Astrocyte of the spinal cord (primary cell): ENCODE measurements at regions not wholly inside any gene's neighbourhood (a gene's known extent, or its start where the extent isn't known, plus 50 kb on each side); places are given as distances from the start of the nearest gene placed in this dataset.

Experiments
- DNase-seq: peaks from one replicate; pipeline ENCODE4 v3.0.0; 2011; ENCODE audit warnings: low read depth, low spot score
- H3K4me3 ChIP-seq: 2 replicates; pipeline ENCODE4 v1.5.1; 2011; ENCODE audit warnings: low read depth, mild to moderate bottlenecking, low read length, moderate library complexity
- in situ Hi-C: cut with HindIII; loops from 2 replicates; pipeline ENCODE4 v1.10.0; 2017; ENCODE audit warnings: low sequenced_read_pairs
- TF ChIP-seq, protein P1 (sequence below): IDR thresholded peaks from 2 replicates; pipeline ENCODE4 v1.5.1; 2012; ENCODE audit warnings: low read depth, mild to moderate bottlenecking, low read length, inconsistent platforms

GRCh38 chr11:70944141-70944540, 308.2 kb downstream of the SHANK2 start:
- in situ Hi-C loops: no loop called here
- H3K4me3 ChIP-seq: no peak overlapping the region
- TF ChIP-seq, protein P1, sequence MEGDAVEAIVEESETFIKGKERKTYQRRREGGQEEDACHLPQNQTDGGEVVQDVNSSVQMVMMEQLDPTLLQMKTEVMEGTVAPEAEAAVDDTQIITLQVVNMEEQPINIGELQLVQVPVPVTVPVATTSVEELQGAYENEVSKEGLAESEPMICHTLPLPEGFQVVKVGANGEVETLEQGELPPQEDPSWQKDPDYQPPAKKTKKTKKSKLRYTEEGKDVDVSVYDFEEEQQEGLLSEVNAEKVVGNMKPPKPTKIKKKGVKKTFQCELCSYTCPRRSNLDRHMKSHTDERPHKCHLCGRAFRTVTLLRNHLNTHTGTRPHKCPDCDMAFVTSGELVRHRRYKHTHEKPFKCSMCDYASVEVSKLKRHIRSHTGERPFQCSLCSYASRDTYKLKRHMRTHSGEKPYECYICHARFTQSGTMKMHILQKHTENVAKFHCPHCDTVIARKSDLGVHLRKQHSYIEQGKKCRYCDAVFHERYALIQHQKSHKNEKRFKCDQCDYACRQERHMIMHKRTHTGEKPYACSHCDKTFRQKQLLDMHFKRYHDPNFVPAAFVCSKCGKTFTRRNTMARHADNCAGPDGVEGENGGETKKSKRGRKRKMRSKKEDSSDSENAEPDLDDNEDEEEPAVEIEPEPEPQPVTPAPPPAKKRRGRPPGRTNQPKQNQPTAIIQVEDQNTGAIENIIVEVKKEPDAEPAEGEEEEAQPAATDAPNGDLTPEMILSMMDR: no peak
- no peak for DNase-seq

- in situ Hi-C loops: no loop called here
- TF ChIP-seq, protein P1: no peak
- DNase-seq: no peak
- H3K4me3 ChIP-seq: no peak overlapping the region
These were observed 307.7 kb downstream of the SHANK2 start for GRCh38 chr11:70944636-70945035.

DNA sequence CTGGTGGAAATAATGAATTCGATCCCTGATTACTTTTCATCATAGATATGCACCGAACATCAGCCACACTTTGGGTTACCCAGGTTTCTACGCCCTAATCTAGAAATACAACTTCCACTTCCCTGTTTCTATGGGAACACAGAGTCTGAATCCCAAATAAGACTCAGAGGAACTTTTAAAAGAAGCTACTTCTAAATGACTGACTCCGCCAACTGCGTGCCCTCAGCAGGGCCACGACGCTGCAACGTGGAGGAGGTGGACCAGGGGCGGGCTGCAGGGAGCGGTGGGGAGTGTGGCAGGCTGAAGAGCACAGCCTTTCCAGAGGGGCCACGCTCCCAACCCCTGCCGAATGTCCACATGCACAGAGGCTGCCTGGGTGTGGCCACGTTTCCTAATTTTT, 304.0 kb downstream of the SHANK2 start:
- DNase-seq: no peak
- in situ Hi-C loops: no loop called here
- H3K4me3 ChIP-seq: no peak overlapping the region
- TF ChIP-seq, protein P1: no peak

- DNase-seq: no peak
- no peak overlapping the region for H3K4me3 ChIP-seq
- TF ChIP-seq, protein P1: no peak
- in situ Hi-C loops: no loop called here
These were observed 303.4 kb downstream of the SHANK2 start for GRCh38 chr11:70948855-70949531.

- no peak for DNase-seq
- TF ChIP-seq, protein P1: no peak
- no peak overlapping the region for H3K4me3 ChIP-seq
- in situ Hi-C loops: no loop called here
These were observed 301.1 kb downstream of the SHANK2 start for GRCh38 chr11:70951139-70951804.

DNA sequence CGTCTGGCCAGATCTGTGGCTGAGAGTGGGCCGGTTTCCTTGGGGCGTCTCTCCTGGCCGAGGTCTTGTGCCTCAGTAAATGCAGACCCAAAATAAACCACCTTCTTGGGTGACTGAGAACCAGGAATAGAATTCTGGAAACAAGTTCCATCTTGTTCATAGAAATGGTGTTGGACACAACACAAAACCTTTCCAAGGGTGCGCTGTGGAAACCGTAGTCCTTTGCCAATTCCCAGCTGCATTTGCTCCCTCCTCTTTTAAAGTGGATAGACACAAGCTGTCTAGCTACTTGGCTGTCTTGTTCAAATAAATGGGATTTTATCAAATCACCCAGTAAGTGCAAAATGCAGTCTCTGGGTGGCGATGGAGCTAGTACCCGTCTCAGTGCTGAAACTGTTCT, 300.2 kb downstream of the SHANK2 start:
- H3K4me3 ChIP-seq: no peak overlapping the region
- TF ChIP-seq, protein P1: no peak
- DNase-seq: no peak
- in situ Hi-C loops: no loop called here
